ENCODE measurements at regions not wholly inside any gene's neighbourhood (a gene's known extent, or its start where the extent isn't known, plus 50 kb on each side); places are given as distances from the start of the nearest gene placed in this dataset.

GRCh38 chr5:164364237-164365208 is 859.1 kb downstream of the MAT2B start:
- Mint-ChIP-seq H3K9me3 (ENCODE audit: low read depth) (no peaks in the 10 kb centered on the region), H3K4me1 (ENCODE audit: low read depth) (peaks cover 7% of the 10 kb centered on the region), H3K27me3 (ENCODE audit: low read depth) (no peaks in the 10 kb centered on the region), H3K4me3 (ENCODE audit: unreplicated experiment) (no peak overlapping the region), H3K36me3 (ENCODE audit: low read depth) (no peaks in the 10 kb centered on the region), H3K27ac (ENCODE audit: unreplicated experiment) (no peak overlapping the region)
- no peak for TF ChIP-seq CTCF (IDR thresholded peaks at IDR 0.05)
- DNase-seq (ENCODE audit: low spot score), result no peak

GRCh38 chr5:164370841-164371240 is 865.4 kb downstream of the MAT2B start:
- Mint-ChIP-seq H3K4me3 (ENCODE audit: unreplicated experiment) (no peak overlapping the region), H3K9me3 (ENCODE audit: low read depth) (no peaks in the 10 kb centered on the region), H3K27ac (ENCODE audit: unreplicated experiment) (no peak overlapping the region), H3K27me3 (ENCODE audit: low read depth) (no peaks in the 10 kb centered on the region), H3K36me3 (ENCODE audit: low read depth) (no peaks in the 10 kb centered on the region), H3K4me1 (ENCODE audit: low read depth) (peaks cover 4% of the 10 kb centered on the region)
- no peak for TF ChIP-seq CTCF (IDR thresholded peaks at IDR 0.05)
- no peak for DNase-seq (ENCODE audit: low spot score)

- H3K4me1 Mint-ChIP-seq (ENCODE audit: low read depth), result peaks cover 4% of the 10 kb centered on the region
- H3K27ac Mint-ChIP-seq (ENCODE audit: unreplicated experiment), result no peak overlapping the region
- no peaks in the 10 kb centered on the region for H3K9me3 Mint-ChIP-seq (ENCODE audit: low read depth)
Measured at GRCh38 chr5:164372892-164373291, 867.5 kb downstream of the MAT2B start.

GRCh38 chr5:164373876-164374275 is 868.5 kb downstream of the MAT2B start:
- Mint-ChIP-seq H3K27ac (ENCODE audit: unreplicated experiment) (no peak overlapping the region), H3K4me3 (ENCODE audit: unreplicated experiment) (no peak overlapping the region), H3K27me3 (ENCODE audit: low read depth) (no peaks in the 10 kb centered on the region), H3K36me3 (ENCODE audit: low read depth) (no peaks in the 10 kb centered on the region), H3K4me1 (ENCODE audit: low read depth) (peaks cover 7% of the 10 kb centered on the region), H3K9me3 (ENCODE audit: low read depth) (peaks cover 7% of the 10 kb centered on the region)
- no peak for DNase-seq (ENCODE audit: low spot score)
- TF ChIP-seq CTCF (IDR thresholded peaks at IDR 0.05), result no peak

More at GRCh38 chr5:164372892-164373291, 867.5 kb downstream of the MAT2B start:
- TF ChIP-seq CTCF (IDR thresholded peaks at IDR 0.05), result no peak
- no peak for DNase-seq (ENCODE audit: low spot score)
- no peak overlapping the region for H3K4me3 Mint-ChIP-seq (ENCODE audit: unreplicated experiment)
- H3K27me3 Mint-ChIP-seq (ENCODE audit: low read depth), result no peaks in the 10 kb centered on the region
- no peaks in the 10 kb centered on the region for H3K36me3 Mint-ChIP-seq (ENCODE audit: low read depth)

- Mint-ChIP-seq H3K4me3 (ENCODE audit: unreplicated experiment) (no peak overlapping the region), H3K27ac (ENCODE audit: unreplicated experiment) (no peak overlapping the region), H3K9me3 (ENCODE audit: low read depth) (peaks cover 12% of the 10 kb centered on the region), H3K27me3 (ENCODE audit: low read depth) (no peaks in the 10 kb centered on the region), H3K4me1 (ENCODE audit: low read depth) (peaks cover 7% of the 10 kb centered on the region), H3K36me3 (ENCODE audit: low read depth) (no peaks in the 10 kb centered on the region)
- no peak for DNase-seq (ENCODE audit: low spot score)
- no peak for TF ChIP-seq CTCF (IDR thresholded peaks at IDR 0.05)
Measured at GRCh38 chr5:164375051-164375450, 869.6 kb downstream of the MAT2B start.
